NCI-H128 (cell line): ENCODE measurements at regions not wholly inside any gene's neighbourhood (a gene's known extent, or its start where the extent isn't known, plus 50 kb on each side); places are given as distances from the start of the nearest gene placed in this dataset.
"Not testable (repeated sequence)": the region's sequence is repeated elsewhere in the genome, so short reads cannot be mapped to it uniquely, and the experiment has no call there.

ENCODE experiments used
- DNase-seq: peaks from one replicate; lab custom pipeline; 2025; ENCODE audit not compliant: unreplicated experiment; lab: John Stamatoyannopoulos, UW

DNA sequence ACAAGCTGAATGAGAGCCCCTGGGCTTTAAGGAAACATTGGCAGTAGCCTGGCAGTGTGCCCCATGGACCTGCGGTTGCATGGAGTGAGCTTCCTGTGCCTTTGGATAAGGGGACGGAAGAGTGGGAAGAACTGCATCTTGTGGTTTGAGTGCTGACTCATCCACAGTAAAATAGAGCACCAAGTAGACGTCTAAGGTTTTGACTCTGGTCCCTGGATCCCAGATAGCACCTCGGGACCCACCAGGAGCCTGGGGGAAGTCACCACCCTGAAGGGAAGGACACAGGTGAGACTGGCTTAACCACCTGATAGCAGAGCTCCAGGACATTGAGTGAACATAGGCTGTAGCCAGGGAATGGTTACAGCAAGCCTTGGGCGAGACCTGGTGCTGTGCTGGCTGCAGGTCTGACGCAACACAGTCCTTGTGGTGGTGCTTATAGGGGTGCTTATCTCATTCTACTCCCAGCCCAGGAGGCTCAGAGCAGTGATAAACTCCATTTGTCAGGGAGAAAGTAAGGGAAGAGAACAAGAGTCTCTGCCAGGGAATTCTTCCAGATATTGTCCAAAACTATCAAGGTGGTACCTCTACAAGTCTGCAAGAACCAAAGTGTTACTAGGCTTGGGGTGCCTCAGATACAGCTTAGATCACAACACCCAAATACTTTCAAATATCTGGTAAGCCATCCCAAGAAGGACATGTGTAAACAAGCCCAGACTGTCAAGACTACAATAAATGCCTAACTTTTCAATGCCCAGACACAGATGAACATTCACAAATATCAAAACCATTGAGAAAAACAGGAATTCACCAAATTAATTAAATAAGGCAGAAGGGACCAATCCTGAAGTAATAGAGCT lies 123.6 kb upstream of the TET2 start:
- no peak for DNase-seq

DNA sequence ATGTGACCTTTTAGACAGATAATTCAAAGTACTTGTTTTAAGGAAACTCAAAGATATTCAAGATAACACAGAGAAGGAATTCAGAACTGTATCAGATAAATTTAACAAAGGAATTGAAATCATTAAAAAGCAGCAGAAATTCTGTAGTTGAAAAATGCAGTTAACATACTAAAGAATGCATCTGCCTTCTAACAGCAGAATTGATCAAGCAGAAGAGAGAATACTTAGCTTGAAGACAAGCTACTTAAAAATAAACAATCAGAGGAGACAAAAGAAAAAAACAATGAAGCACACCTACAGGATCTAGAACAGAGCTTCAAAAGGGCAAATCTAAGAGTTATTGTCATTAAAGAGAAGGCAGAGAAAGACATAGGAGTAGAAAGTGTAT lies 123.0 kb upstream of the TET2 start:
- DNase-seq: no peak

- DNase-seq: no peak
Observed at GRCh38 chr4:105025263-105026017, 121.2 kb upstream of the TET2 start.

- DNase-seq: no peak
Observed at GRCh38 chr4:105036991-105037390, 109.7 kb upstream of the TET2 start.

DNA sequence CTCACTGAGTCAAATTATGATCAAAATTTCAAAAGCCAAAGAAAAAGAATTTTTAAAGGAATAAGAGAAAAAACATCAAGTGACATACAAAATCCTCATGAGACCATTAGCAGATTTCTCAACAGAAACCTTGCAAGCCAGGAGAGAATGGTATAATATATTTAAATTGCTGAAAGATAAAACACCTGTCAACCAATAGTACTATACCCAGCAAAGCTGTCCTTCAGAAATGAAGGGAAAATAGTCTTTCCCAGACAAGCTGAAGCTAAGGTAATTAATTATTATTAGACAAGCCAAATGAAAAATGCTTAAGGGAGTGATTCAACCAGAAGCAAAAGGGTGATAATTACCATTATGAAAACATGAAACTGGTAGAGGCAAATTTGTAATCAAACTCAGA lies 104.2 kb upstream of the TET2 start:
- no peak for DNase-seq

- DNase-seq: no peak
Observed at GRCh38 chr4:105050896-105051295, 95.8 kb upstream of the TET2 start.

GRCh38 chr4:105057370-105058105 lies 89.1 kb upstream of the TET2 start:
- no peak for DNase-seq

- no peak for DNase-seq
Observed at GRCh38 chr4:105058177-105058812, 88.4 kb upstream of the TET2 start.

DNA sequence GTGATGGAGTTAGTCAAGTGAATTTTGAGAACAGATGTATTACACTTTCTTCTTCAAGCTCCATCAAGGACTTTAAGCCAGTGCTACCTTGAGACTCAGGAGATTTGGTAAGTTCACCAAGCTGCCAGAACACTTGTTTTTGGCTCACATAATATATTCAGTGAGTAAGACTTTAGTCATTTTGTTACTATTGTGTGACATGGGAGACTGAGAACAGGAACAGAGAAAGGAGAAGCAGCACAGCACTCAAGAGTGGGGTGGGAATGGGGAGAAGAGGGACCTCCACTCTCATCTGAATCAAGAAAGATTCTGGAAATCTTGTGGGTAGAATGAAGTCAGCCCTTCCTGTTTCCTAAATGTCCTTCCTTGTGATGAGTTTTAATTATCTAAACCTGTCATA lies 87.3 kb upstream of the TET2 start:
- DNase-seq: no peak

DNA sequence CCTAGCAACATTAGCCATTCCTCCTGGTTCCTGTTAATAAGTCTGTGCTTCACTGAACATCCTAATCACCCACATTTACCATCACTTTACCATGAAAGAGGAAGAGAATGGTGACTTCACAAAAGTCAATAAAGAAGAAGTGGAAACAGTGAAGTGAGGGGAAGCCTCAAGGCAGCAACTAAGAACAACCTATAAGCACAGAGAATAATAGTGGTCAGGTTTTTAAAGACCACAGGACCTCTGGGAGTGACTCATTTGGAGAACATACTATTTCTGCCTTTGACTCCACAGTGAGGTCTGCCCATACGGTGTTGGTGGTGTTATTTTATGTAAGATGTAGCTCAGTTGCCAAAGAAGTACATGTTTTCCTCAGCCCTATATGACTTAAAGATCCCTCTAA lies 86.0 kb upstream of the TET2 start:
- DNase-seq: no peak

DNA sequence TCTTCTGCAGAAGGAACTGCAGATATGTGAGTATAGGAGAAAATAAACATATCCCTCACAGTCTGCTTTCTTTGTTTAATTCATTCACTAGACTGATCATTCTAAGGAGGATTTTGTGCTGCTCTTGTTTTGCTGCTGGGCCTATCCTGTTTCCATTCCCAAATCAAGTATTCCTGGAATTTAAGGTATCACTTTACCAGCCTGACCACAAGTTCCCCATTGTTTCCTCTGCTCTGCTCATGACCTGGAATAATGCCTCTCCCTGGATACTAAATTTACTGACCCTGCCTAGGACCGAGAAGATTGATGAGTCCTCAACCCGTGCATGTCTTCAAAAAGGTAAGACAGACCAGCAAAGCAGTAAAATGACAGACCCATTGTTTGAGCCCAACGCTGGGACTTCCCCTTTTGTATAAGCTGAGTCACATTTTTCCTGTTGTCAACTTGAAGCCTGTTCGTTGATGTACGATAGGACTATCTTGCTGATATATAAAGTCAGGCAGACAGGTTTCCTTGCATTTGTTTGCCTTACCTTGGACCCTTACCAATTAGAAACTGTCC lies 85.5 kb upstream of the TET2 start:
- no peak for DNase-seq

DNA sequence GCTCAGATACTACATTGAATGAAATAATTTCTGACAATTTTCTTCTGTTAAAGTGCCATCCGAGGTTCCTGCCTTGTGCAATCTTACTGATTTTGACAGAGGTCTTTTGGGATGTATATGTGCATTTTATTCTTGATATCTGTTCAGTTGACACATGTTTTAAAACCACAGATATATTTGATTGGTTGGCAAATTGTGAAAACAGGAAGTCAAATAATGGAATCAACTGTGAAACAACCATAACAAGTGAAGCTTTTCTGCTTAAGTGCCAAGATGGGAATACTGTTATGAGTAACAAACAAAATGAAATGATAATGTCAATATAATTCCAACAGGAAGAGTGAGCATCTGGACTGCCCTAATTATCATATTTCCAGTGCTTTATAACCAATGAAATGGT lies 84.9 kb upstream of the TET2 start:
- no peak for DNase-seq

- no peak for DNase-seq
Observed at GRCh38 chr4:105066401-105066800, 80.3 kb upstream of the TET2 start.

DNA sequence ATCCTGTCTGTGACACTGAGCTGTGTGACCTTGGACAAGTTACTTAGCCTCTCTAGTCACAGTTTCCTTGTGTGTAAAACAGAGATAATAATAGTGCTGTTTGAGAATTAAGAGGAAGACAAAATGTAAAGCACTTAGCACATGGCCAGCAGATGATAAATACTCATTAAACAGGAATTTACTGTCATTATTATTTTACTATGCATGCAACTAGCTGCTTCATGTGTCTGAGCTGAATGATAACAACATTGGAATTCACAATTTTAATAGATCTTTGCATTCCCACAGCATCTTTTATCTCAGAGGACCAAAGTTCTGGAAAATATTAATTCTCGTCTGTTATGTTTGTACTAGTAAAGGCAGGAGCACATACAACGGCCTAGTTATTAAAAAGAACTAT lies 79.2 kb upstream of the TET2 start:
- DNase-seq: no peak

- no peak for DNase-seq
Observed at GRCh38 chr4:105067946-105068345, 78.7 kb upstream of the TET2 start.

DNA sequence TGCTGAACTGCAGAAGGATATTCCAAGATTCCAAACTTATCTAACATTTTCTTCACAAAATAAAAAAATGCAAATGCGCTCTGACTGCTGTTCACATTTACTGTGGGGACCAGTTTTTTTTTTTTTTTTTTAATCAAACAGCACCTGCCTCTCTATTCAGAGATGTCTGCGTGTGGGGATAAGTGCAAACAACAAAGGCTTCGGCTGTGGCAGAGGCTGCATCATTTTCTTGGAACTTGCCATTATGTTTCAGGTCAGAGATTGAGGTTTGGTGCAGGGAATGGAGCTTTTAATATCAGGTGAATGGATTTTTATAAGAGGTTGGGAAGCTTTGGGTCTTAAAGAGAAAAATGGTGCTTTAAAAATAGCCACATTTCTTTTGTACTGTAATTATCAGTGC lies 78.2 kb upstream of the TET2 start:
- no peak for DNase-seq

DNA sequence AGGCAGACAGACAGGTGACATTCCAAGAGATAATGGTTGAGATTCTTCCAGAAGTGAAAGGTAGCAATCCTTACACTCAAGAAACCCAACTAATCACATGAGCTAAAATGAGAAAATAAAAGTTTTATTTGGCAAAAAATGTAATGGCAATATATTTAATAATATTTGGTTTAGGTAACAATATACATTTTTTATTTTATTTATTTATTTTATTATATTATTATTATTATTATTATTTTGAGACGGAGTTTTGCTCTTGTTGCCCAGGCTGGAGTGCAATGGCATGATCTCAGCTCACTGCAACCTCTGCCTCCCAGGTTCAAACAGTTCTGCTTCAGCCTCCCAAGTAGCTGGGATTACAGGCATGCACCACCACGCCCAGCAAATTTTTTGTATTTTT lies 74.6 kb upstream of the TET2 start:
- DNase-seq: not testable (repeated sequence)

GRCh38 chr4:105074097-105074496 lies 72.6 kb upstream of the TET2 start:
- no peak for DNase-seq

GRCh38 chr4:105075045-105075444 lies 71.6 kb upstream of the TET2 start:
- no peak for DNase-seq

DNA sequence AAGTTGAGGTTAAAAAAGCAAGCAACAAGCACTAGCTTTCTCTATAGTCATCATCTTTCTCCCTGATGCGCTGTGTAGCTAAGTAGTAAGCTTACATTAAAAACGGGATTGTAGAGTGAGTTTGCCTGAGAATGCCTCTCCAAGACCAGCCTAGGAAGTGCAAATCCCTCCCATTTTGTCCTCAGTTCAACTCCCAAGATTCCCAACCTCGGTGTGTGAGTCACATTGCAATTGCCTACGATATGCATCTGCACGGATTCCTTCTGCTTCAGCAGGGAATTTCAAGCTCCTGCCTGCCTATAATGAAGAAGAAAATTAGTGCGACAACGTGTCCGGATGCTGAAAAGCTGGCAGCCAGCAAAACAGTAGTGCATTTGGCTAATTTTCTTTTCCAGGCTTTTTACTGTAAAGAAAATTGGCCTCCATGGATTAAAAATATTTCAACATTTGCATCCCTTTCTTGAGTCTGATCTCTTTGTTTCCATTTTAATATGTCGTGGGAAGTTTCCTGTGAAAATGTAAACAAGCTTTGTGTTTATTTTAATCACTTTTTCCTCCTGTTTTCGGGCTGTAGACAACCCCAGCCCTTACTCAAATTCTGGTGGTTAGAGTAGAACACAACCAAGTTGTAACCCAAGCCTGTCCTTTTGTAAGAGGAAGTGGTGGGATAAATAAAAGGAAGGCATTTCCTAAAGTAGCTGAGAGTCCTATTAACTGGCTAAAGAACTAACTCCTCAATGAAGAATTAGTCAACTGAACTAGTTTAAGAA lies 58.4 kb upstream of the TET2 start:
- no peak for DNase-seq
